Stomach (tissue), 4 donors: ENCODE measurements at regions not wholly inside any gene's neighbourhood (a gene's known extent, or its start where the extent isn't known, plus 50 kb on each side); places are given as distances from the start of the nearest gene placed in this dataset.

Source experiments
- CTCF ChIP-seq, 7 experiments: fragments of 450-650 bp in 4 of 7; fragments of 200-600 bp in 3 of 7; sonication (generic) in 3 of 7; IDR thresholded peaks; one replicate each; pipeline ENCODE4 v1.5.1; 2016 to 2019; ENCODE audit warnings: antibody characterized with exemption in 7 of 7, control low read depth in 2 of 7, mild to moderate bottlenecking in 1 of 7
- EP300 ChIP-seq: sonication (generic); formaldehyde crosslinking; IDR thresholded peaks from one replicate; pipeline ENCODE4 v1.6.1; 2017; ENCODE audit warnings: antibody characterized with exemption
- POLR2A ChIP-seq, 4 donors: fragments of 450-650 bp; IDR thresholded peaks; one replicate each; pipeline ENCODE4 v1.6.1; 2016; ENCODE audit warnings: antibody characterized with exemption in 4 of 4, control low read depth in 2 of 4, mild to moderate bottlenecking in 1 of 4, moderate library complexity in 1 of 4

DNA sequence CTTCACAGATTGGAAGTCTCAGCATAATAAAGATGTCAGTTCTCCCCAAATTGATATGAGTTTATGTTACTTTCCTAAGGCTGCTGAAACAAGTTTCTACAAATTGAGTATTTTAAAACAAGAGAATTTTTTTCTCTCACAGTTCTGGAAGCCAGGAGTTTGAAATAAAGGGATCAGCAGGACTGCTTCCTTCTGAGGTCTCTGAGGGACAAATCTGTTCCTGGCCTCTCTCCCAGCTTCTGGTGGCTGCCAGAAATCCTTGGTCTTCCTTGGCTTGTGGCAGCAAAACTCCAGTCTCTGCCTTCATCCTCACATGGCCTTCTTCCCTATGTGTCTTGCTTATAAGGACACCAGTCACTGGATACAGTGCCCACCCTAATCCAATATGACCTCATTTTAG lies 136.1 kb downstream of the TFAP2A start:
- no peak for TF ChIP-seq CTCF (IDR thresholded peaks at IDR 0.05)
- TF ChIP-seq EP300, result no peak
- no peak for TF ChIP-seq POLR2A (IDR thresholded peaks at IDR 0.05)
